HCT116 (cell line): ENCODE measurements at regions not wholly inside any gene's neighbourhood (a gene's known extent, or its start where the extent isn't known, plus 50 kb on each side); places are given as distances from the start of the nearest gene placed in this dataset.
A peak's percentile ranks its signal among the peaks of the same experiment; 100 is the strongest.

Experiments
- ATAC-seq: fragments of 200-7000 bp; cut with Tn5 transposase; 2 replicates; pipeline ENCODE4 v1.9.1; 2020; ENCODE audit warnings: mild to moderate bottlenecking, moderate library complexity
- BruUV-seq: library from RNA; stranded (reverse); fragments of 400-500 nt; replicated peaks from 2 replicates; lab custom pipeline; 2021; lab: Mats Ljungman, UMichigan
- CTCF ChIA-PET: fragments of 300-600 bp; sonication (Branson Sonifier 250); formaldehyde crosslinking; loops from one replicate; lab custom pipeline; 2021; ENCODE audit warnings: antibody characterized with exemption; lab: Charles Lee
- POLR2A ChIA-PET: fragments of 300-600, 350-600 bp; sonication (Branson Sonifier 250); formaldehyde crosslinking; loops from one replicate; lab custom pipeline; 2021; ENCODE audit warnings: antibody characterized with exemption; lab: Charles Lee
- RAD21 ChIA-PET, 2 experiments: fragments of 300-600 bp; sonication (Branson Sonifier 250); formaldehyde crosslinking; loops; one replicate each; lab custom pipeline; 2023; ENCODE audit warnings: low total read pairs in 2 of 2; ENCODE audit not compliant: uncharacterized antibody in 2 of 2, unreplicated experiment in 2 of 2, low non-redundant PET in 1 of 2; lab: Charles Lee
- DNase-seq: peaks from one replicate; pipeline ENCODE4 v3.0.0-alpha.2; 2010; ENCODE audit warnings: low read depth, low spot score
- H2AFZ ChIP-seq: fragments of 200-600 bp; shearing (Covaris generic), sonication (generic); 2 replicates; pipeline ENCODE4 v1.6.1; 2017; ENCODE audit warnings: low read depth, mixed run types, mixed read lengths, antibody characterized with exemption, low read length; ENCODE audit not compliant: poor library complexity, severe bottlenecking
- H3K27ac ChIP-seq: 2 replicates; pipeline ENCODE4 v1.5.1; 2012; ENCODE audit warnings: low read depth, low read length
- H3K27me3 ChIP-seq: fragments of 200-600 bp; sonication (generic); 2 replicates; pipeline ENCODE4 v1.6.1; 2016; ENCODE audit warnings: mixed run types, low read length, mixed read lengths; ENCODE audit not compliant: insufficient read depth
- H3K36me3 ChIP-seq, 2 experiments: fragments of 200-500 bp in 1 of 2; fragments of 200-600 bp in 1 of 2; sonication (Bioruptor generic) in 1 of 2; sonication (generic) in 1 of 2; 2 replicates each; pipeline versions ENCODE4 v1.5.1 to v1.6.1; 2014 to 2016; ENCODE audit warnings: low read length in 2 of 2, inconsistent platforms in 1 of 2, mixed read lengths in 1 of 2, mixed run types in 1 of 2; ENCODE audit not compliant: insufficient read depth in 2 of 2, control insufficient read depth in 1 of 2
- H3K4me1 ChIP-seq, 2 experiments: fragments of 200-600 bp in 1 of 2; sonication (generic) in 1 of 2; 2 replicates each; pipeline versions ENCODE4 v1.5.1 to v1.6.1; 2012 to 2017; ENCODE audit warnings: low read length in 2 of 2, inconsistent platforms in 1 of 2, mild to moderate bottlenecking in 1 of 2, mixed read lengths in 1 of 2, mixed run types in 1 of 2, moderate library complexity in 1 of 2; ENCODE audit not compliant: insufficient read depth in 2 of 2, control insufficient read depth in 1 of 2
- H3K4me2 ChIP-seq: fragments of 200-600 bp; sonication (generic); 2 replicates; pipeline ENCODE4 v1.6.1; 2017; ENCODE audit warnings: mixed run types, low read length, mixed read lengths
- H3K4me3 ChIP-seq, 2 experiments: fragments of 200-600 bp in 1 of 2; sonication (generic) in 1 of 2; replicated peaks in 1 of 2; 2 replicates each; pipeline ENCODE4 v1.5.1; 2011 to 2016; ENCODE audit warnings: low read length in 2 of 2, control low read depth in 1 of 2, low read depth in 1 of 2, mild to moderate bottlenecking in 1 of 2, mixed read lengths in 1 of 2, mixed run types in 1 of 2
- H3K79me2 ChIP-seq: fragments of 200-600 bp; sonication (generic); 2 replicates; pipeline ENCODE4 v1.6.1; 2017; ENCODE audit warnings: mild to moderate bottlenecking, mixed run types, low read length, moderate library complexity, mixed read lengths; ENCODE audit not compliant: insufficient read depth
- H3K9ac ChIP-seq: fragments of 200-600 bp; sonication (generic); 2 replicates; pipeline ENCODE4 v1.6.1; 2016; ENCODE audit warnings: low read length, mixed read lengths
- H3K9me2 ChIP-seq: fragments of 200-600 bp; sonication (generic), shearing (Covaris generic); 2 replicates; pipeline ENCODE4 v1.6.1; 2017; ENCODE audit warnings: mixed run types, mild to moderate bottlenecking, moderate library complexity; ENCODE audit not compliant: insufficient read depth
- H3K9me3 ChIP-seq, 2 experiments: fragments of 200-500 bp in 1 of 2; fragments of 200-600 bp in 1 of 2; sonication (Bioruptor generic) in 1 of 2; sonication (generic) in 1 of 2; 2 replicates each; pipeline ENCODE4 v1.6.1; 2014 to 2017; ENCODE audit warnings: low read length in 2 of 2, mixed read lengths in 2 of 2, inconsistent platforms in 1 of 2, low read depth in 1 of 2, mild to moderate bottlenecking in 1 of 2, mixed run types in 1 of 2, moderate library complexity in 1 of 2; ENCODE audit not compliant: control insufficient read depth in 1 of 2, insufficient read depth in 1 of 2
- H4K20me1 ChIP-seq: fragments of 200-600 bp; sonication (generic), shearing (Covaris generic); 2 replicates; pipeline ENCODE4 v1.6.1; 2017; ENCODE audit warnings: mixed run types, mild to moderate bottlenecking, moderate library complexity; ENCODE audit not compliant: insufficient read depth
- CBX3 ChIP-seq: IDR thresholded peaks from 2 replicates; pipeline ENCODE4 v1.6.1; 2012; ENCODE audit warnings: low read depth
- CEBPB ChIP-seq: IDR thresholded peaks from 2 replicates; pipeline ENCODE4 v1.6.1; 2012; ENCODE audit warnings: low read depth
- EGR1 ChIP-seq: IDR thresholded peaks from 2 replicates; pipeline ENCODE4 v1.6.1; 2012; ENCODE audit warnings: low read depth
- ELF1 ChIP-seq: IDR thresholded peaks from 2 replicates; pipeline ENCODE4 v1.6.1; 2012; ENCODE audit warnings: low read depth, borderline replicate concordance
- EZH2phosphoT487 ChIP-seq: fragments of 200-600 bp; IDR thresholded peaks from 2 replicates; pipeline ENCODE4 v1.6.1; 2018; ENCODE audit warnings: antibody characterized with exemption, borderline replicate concordance
- FOSL1 ChIP-seq: IDR thresholded peaks from 2 replicates; pipeline ENCODE4 v1.6.1; 2012; ENCODE audit warnings: low read depth
- POLR2A ChIP-seq: IDR thresholded peaks from 2 replicates; pipeline ENCODE4 v1.7.0; 2011; ENCODE audit warnings: borderline replicate concordance; ENCODE audit not compliant: insufficient read depth, insufficient read length; ENCODE audit errors: extremely low read depth
- POLR2AphosphoS5 ChIP-seq: IDR thresholded peaks from 2 replicates; pipeline ENCODE4 v1.6.1; 2011; ENCODE audit warnings: mild to moderate bottlenecking, low read depth, low read length, moderate library complexity
- RAD21 ChIP-seq: IDR thresholded peaks from 2 replicates; pipeline ENCODE4 v1.6.1; 2012; ENCODE audit warnings: low read depth, mild to moderate bottlenecking
- REST ChIP-seq: IDR thresholded peaks from 2 replicates; pipeline ENCODE4 v1.6.1; 2012; ENCODE audit warnings: low read depth
- SIN3A ChIP-seq: IDR thresholded peaks from 2 replicates; pipeline ENCODE4 v1.6.1; 2012; ENCODE audit warnings: low read depth
- SP1 ChIP-seq: IDR thresholded peaks from 2 replicates; pipeline ENCODE4 v1.6.1; 2012; ENCODE audit warnings: low read depth
- SRF ChIP-seq: IDR thresholded peaks from 2 replicates; pipeline ENCODE4 v1.6.1; 2012; ENCODE audit warnings: low read depth
- TCF7L2 ChIP-seq: IDR thresholded peaks from 2 replicates; pipeline ENCODE4 v1.7.0; 2011; ENCODE audit warnings: borderline replicate concordance, inconsistent platforms; ENCODE audit not compliant: insufficient read depth, insufficient read length; ENCODE audit errors: extremely low read depth
- YY1 ChIP-seq: IDR thresholded peaks from 2 replicates; pipeline ENCODE4 v1.6.1; 2011; ENCODE audit warnings: low read length, low read depth, moderate library complexity, mild to moderate bottlenecking; ENCODE audit not compliant: insufficient replicate concordance; ENCODE audit errors: extremely low read depth
- ZBTB33 ChIP-seq: IDR thresholded peaks from 2 replicates; pipeline ENCODE4 v1.6.1; 2011; ENCODE audit warnings: mild to moderate bottlenecking, low read length, moderate library complexity; ENCODE audit not compliant: insufficient replicate concordance; ENCODE audit errors: extremely low read depth
- ZFX ChIP-seq: fragments of 450-650 bp; IDR thresholded peaks from 2 replicates; pipeline ENCODE4 v1.6.1; 2017
- ZNF274 ChIP-seq: fragments of 200-500 bp; sonication (Bioruptor generic); IDR thresholded peaks from 2 replicates; pipeline ENCODE4 v1.6.1; 2014; ENCODE audit warnings: mild to moderate bottlenecking, low read depth, low read length, inconsistent platforms
- intact Hi-C: fragments of 100-400 bp; cut with micrococcal nuclease; formaldehyde crosslinking; loops from 2 replicates; pipeline ENCODE4 v1.10.0; 2022
- TF ChIP-seq, protein P1 (sequence below): IDR thresholded peaks from 2 replicates; pipeline ENCODE4 v1.6.1; 2012
- TF ChIP-seq, protein P2 (sequence below): IDR thresholded peaks from 2 replicates; pipeline ENCODE4 v1.6.1; 2012

DNA sequence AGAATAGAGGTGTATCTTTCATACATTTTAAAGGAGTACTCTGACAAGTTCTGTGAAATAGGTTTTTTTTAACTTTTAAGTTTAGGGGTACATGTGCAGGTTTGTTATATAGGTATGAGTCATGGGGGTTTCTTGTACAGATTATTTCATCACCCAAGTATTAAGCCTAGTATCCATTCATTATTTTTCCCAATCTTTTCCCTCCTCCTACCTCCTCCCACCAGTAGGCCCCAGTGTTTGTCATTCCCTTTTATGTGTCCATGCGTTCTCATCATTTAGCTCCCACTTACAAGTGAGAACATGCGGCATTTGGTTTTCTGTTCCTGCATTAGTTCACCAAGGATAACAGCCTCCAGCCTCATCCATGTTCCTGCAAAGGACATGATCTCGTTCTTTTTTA, 175.5 kb downstream of the CYB561 start (continued):
- no peak for TF ChIP-seq ZNF274
- no peak for TF ChIP-seq SRF
- TF ChIP-seq ZFX: no peak
- no peak for TF ChIP-seq POLR2AphosphoS5
- TF ChIP-seq POLR2A: no peak
- TF ChIP-seq, all 23 proteins: peak for 0

DNA sequence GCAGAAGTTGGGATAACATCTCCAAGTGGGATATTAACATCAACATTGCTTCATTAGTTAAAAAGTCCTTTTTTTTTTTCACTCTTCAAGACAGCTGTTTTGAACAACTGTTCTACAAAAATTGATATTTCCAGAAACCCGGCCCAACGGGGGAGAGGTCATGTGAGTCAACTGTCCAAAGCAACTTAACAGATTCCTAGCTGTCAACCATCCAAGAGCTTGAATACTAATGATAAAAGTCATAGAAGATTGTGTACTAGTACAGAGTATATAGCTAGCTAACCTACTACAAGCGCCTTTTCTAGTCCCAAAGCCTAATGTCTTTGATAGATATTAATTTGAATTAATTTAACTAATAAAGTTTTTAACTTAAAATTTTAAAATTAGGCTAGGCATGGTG, 172.0 kb downstream of the CYB561 start:
- H3K9ac ChIP-seq: no peak overlapping the region
- H3K27ac ChIP-seq: peak overlapping the region; percentile 82; the same call in 1 of the 2 replicates
- DNase-seq: peak; percentile 32
- 0 out of 2 replicates have a peak, but pooled peaks have one; percentile 13 for ATAC-seq
- H2AFZ ChIP-seq: no peak overlapping the region
- no TSS peak for BruUV-seq
- H3K4me2 ChIP-seq: peak overlapping the region; percentile 63
- 0 out of 4 replicates have a peak overlapping the region, but pooled peaks of 1 of the 2 experiments have one; percentile 3 for H3K4me3 ChIP-seq
- no peaks in the 10 kb centered on the region for H3K79me2 ChIP-seq
- H3K36me3 ChIP-seq: no peaks in the 10 kb centered on the region
- no peaks in the 10 kb centered on the region for H4K20me1 ChIP-seq
- intact Hi-C loops: no loop called here
- ChIA-PET CTCF (interaction anchor here (1.5 kb wide), 1 partner anchor 14 kb away, joined by 4 read pairs; no protein-coding TSS in a partner anchor), RAD21 (no interaction called here), POLR2A (interaction anchor here (0.7 to 1.3 kb wide), 3 partner anchors 9 to 55 kb away, joined by 3 to 4 read pairs (median 4); no protein-coding TSS in a partner anchor)
- no peaks in the 10 kb centered on the region for H3K27me3 ChIP-seq
- H3K9me2 ChIP-seq: no peaks in the 10 kb centered on the region
- H3K9me3 ChIP-seq: peaks cover 0 to 4% of the 10 kb centered on the region in 2 experiments; a peak in 1 of 4 replicates
- peaks cover 43 to 51% of the 10 kb centered on the region in 2 experiments for H3K4me1 ChIP-seq
- TF ChIP-seq SIN3A (no peak), CBX3 (no peak), RAD21 (no peak), EGR1 (0 out of 2 replicates have a peak, but pooled peaks have one; percentile 13), REST (no peak), YY1 (no peak), CEBPB (no peak; the same call in 1 of the 2 replicates), EZH2phosphoT487 (no peak), SRF (no peak), ELF1 (no peak), ZBTB33 (no peak), ZFX (no peak), SP1 (peak; percentile 16; the same call in 1 of the 2 replicates), POLR2A (no peak), FOSL1 (peak; percentile 34; the same call in 1 of the 2 replicates), ZNF274 (no peak), TCF7L2 (no peak)
- TF ChIP-seq, protein P1, sequence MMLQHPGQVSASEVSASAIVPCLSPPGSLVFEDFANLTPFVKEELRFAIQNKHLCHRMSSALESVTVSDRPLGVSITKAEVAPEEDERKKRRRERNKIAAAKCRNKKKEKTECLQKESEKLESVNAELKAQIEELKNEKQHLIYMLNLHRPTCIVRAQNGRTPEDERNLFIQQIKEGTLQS: no peak
- TF ChIP-seq, protein P2, sequence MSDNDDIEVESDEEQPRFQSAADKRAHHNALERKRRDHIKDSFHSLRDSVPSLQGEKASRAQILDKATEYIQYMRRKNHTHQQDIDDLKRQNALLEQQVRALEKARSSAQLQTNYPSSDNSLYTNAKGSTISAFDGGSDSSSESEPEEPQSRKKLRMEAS: no peak
